GM21367 (cell line): ENCODE measurements at regions not wholly inside any gene's neighbourhood (a gene's known extent, or its start where the extent isn't known, plus 50 kb on each side); places are given as distances from the start of the nearest gene placed in this dataset.

Source experiments
- ATAC-seq: cut with Tn5 transposase; IDR thresholded peaks from one replicate; pipeline ENCODE4 v1.9.1; 2021; ENCODE audit not compliant: unreplicated experiment

- ATAC-seq: no peak
Measured at GRCh38 chr1:55578646-55579045, 363.5 kb upstream of the USP24 start.

DNA sequence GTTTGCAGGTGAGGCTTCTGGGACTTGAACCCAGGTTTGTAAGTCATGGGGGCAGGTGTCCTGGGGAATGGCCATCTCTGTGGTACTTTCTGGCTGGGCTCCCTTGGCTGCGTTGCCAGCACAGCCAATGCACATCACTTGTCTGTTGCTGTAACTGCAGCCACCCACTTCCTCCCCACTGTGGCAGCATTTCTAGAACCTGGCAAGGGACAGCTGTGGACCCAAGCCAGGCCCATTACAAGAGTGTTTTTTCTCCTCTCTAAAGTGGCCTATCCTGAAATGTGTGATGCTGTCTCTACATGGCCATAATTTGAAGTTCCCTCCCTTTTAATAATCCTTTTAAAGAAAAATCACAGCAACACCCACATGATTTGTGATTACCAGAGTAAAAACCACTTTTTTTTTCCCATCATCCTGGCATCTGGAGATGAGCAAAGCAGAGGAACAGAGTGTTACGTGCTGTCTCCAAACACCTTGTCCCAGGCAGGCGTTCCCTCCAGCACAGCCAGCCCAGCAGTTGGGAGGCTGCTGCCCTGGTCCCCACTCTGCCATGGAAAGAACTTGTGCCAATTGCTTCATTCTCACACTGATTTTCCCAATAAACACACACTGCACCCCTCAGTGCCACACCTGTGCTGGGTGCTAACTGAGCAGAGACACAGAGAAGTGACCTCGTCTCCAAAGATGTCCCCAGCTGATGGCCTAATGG, 360.6 kb upstream of the USP24 start:
- ATAC-seq: no peak

DNA sequence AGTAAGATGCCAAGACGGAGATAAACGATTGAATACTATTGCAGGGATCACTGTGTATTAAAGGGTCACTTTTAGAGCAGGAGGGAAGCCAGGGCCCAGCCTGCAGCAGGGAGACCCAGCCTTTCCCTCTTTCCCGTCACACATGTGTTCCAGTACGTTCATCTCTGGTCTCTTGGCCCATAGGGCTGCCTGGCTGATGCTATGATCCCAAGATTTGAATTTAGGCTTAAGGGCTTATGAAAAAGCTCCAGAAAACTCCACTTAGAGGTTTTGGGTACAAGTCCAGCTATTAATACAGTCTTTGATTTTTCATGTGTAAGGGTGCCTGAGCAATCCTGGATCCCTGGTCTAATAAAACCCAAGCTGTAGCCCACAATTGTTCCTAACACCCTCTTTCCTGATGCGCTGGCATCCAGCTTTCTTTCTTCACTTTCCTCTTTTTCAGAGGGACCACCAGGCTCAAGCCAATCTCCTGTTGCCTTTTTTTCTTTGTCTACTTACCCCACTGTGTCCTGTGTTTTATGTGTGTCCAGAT, 359.6 kb upstream of the USP24 start:
- ATAC-seq: no peak

DNA sequence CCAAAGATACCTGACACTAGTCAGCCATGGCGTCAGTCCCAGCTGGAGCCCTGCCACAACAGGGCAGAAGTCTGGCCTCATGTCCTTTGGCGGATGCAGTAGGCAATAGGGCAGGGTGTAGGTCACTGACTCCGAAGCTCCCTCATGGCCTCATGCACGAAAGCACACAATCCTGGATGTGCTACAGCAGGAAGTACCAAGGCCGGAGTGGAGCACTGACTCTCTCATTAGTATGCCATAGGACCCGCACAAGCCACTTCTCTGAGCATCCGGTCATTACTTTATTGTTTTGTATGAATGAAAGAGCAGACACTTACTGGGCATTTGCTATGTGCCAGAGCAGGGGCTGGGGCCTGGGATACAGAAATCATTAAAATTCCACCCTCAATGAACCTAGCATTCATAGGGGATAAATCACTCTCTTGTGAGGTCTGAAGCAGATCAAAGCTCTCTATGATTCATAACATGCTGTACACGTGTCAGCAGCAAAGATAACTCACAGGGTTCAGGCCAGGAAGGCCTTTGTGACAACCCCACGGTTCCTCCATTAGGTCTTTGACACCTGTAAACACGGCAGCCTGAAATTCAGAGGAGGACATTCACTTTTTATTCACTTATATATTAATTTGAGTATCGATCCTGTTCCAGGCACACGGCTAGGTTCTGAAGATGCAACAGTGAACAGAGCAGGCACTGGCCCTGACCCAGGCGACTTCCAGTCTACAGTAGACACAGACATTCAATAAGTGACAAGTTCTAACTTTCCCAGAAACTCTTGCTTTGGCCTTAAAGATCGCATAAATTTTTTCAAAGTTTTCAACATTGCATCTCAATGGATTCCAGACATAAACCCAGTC, 357.9 kb upstream of the USP24 start:
- ATAC-seq: no peak

DNA sequence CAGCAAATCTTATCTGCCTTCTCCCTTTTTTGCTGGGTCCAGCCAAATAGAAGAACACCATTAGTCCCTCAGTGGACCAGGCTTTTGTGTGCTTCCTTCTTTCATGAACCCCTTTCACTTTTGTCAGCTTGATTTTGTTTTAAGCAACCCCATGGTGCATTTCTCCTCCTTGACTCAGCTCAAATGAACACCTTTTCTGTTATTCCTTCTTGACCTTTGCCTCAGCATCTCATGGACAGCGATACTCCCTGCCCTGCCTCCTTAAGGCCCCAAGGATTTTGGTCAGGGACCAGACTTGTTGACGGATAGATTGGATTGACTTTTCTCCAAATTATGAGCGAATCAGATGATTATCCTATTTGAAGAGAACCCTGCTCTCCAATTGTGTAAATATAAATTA, 356.6 kb upstream of the USP24 start:
- no peak for ATAC-seq

DNA sequence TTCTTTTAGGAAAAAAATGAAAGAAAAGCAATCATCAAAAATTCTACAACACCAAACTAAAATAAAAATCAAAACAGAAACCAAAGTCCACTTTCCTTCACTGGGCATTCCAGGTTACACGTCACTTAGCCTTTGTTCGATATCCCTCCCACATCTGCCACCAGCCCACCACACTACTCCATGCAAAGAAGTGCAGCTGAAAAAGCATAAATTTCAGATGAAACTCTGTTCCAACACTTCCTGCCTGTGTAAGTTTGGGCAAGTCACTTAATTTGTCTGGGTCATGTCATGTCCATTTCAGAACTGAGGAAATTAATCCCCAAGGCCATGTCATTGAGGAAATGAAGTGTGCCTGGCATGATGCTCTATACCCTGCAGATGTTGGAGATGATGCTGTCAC, 354.3 kb upstream of the USP24 start:
- ATAC-seq: no peak

DNA sequence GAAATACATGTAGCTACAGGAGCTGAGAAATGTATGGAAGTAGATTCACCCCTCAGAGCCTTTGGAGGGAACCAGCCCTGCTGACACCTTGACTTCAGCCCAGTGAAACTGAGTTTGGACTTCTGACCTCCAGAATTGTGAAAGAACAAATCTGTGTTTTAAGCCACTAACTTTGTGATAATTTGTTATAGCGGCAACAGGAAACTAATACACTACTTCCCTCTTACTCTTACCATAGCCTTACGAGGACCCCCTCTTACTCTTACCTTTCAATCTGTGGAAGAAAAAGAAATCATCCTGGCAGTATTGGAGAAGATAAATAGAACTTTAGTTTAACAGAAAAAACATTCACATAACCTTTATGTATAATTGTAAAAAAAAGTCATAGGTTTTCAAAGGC, 353.6 kb upstream of the USP24 start:
- ATAC-seq: no peak

DNA sequence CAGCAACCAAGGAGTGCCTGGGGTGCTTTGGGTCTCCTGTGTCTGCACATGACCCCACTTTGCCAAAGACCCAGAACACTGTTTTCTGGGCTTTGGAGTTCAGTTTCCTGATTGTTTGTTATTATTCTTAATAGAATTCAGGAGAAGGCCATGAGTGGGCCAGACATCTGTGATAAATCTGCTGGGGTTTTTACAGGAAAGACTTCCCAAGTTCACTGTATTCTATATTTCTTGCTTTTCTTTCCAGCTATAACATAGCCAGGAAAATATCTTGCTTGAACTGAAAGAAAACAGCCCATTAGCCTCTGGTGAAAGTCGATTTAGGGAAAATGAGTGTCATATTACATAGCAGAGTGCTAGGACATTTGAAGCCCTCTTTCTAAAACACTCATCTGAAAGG, 345.1 kb upstream of the USP24 start:
- no peak for ATAC-seq

- ATAC-seq: no peak
Measured at GRCh38 chr1:55559842-55560241, 344.7 kb upstream of the USP24 start.

GRCh38 chr1:55559161-55559611, 344.0 kb upstream of the USP24 start:
- ATAC-seq: no peak

DNA sequence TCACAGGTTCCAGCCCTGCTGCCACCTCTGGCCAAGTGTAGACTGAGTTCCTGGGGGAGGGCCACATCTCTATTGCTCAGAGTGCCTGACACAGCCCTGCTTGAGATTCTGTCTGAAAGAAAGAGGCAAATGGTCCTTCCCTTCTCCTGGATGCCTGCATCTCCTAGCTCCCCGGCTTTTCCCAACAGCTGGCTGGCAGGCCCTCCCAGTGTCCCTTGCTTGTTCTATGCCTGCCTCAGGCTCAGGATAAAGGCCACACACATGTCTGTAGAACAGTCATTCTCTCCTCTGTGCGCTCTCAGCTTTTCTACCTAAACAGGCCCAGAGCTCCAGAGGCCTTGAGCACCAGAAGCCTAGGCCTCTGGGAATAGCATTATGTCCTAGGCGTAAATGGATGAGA, 343.4 kb upstream of the USP24 start:
- ATAC-seq: no peak

DNA sequence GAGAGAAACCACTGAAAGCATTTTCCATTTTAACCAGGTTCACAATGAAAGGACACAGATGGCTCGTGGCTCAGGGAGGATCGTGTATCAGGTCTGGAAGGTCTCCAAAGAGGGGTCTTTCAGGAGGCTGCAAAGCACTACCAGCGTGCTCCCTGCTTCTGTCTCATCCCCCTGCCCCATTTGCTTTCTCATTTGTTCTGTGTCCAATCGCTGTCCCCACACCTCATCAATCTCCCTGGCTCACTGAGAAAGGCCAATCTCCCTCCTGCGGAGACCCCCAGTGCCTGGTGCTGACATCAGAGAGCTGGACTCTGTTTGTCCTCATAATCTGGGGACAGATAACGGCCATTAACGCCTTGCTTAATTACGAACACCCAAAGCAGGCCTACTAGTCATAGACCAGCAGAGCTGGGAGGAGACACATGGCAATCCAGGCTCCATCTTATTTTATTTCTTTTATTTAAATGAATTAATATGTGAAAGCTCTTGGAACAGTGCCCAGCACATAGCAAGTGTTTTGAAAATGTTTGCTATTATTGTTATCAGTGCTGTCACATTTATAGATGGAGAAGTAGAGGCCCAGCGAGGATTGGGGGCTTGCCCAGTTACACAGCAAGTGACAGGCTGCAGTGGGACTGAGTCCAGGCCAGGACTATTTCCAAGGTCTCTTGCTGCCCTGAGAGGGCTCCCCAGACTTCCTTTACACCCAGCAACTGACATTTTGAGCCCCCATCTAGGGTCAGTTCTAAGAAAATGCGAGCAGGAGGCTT, 341.0 kb upstream of the USP24 start:
- ATAC-seq: no peak

DNA sequence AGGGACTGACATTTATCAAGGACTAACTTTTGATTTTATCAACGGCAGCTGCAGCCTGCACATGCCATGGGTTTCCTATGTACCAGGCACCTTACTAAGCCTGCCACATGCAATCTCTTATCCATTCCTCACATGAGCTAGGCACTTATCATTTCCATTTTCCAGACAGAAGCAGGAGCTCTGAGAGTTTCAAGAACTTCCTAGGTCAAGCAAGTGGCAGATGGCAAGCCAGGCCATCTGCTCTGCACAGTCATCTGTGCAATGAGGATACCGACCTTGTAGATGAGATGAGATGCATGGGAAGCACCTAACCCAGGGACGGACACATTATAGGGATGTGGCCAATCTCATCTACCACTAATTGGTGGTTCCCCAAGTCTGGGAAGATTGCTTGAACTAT, 339.4 kb upstream of the USP24 start:
- no peak for ATAC-seq

DNA sequence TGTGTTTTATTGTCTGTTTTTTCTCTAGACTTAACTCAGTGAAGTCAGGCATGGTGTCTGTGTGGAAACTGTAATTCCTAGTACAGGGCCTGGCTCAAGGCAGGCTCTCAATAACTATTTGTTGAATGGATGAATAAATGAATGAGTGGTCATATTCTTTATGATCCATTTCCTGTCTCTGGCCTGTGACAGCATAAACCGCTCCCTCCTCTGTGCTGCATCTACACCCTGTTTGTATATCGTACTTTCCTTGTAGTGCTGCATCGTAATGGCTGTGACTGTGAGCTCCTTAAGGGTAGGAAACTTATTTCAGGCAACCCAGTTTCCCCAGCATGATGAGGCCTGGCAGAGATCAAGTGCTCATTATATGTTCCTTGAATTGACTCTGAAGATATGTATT, 337.5 kb upstream of the USP24 start:
- ATAC-seq: no peak

DNA sequence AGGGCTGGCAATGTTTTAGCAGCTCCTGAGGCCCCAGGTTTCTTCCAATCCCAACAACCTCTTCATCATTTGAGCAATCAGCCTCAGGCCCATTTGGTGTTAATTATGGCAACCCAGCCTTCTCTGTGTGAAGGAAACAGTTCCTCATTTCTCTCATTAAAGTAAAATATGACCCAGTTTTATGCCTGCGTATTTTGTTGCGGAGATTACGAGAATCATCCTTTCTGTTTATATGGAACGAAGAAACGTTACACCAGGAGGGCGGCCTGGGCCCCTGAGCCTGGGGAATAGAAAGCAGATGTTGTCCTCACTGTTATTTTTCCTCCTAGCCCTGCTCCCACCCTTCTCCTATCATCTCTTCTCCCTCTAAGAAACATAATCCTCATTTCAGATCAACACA, 332.2 kb upstream of the USP24 start:
- no peak for ATAC-seq

- no peak for ATAC-seq
Measured at GRCh38 chr1:55546553-55546952, 331.4 kb upstream of the USP24 start.

- ATAC-seq: no peak
Measured at GRCh38 chr1:55544826-55545225, 329.7 kb upstream of the USP24 start.

DNA sequence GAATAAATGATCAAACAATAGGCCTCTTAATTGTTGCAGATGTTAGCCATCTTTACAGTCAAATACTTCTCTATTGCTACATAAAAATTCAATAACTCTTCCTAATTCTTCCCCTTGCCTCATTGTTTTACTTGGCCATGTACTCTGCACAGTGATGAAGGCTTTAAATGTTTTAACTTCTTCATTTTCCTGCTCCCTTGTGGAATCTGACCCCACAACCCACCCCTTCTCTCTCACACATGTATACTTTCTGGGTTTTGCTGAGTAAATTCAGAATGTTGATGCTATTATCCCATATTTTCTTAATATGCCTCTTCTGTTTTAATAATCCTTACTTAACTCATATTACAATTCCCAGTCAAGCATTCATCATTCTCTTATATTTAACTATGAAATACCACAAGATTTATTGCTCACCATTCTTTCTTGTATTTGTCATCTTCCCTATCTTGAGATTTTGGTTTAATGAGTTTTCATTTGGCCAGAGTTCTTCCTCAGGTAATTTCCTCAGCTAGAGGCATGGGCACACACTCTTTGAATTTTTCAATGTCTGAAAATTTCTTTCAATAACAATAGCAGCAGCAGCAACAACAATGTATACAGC, 327.8 kb upstream of the USP24 start:
- no peak for ATAC-seq

DNA sequence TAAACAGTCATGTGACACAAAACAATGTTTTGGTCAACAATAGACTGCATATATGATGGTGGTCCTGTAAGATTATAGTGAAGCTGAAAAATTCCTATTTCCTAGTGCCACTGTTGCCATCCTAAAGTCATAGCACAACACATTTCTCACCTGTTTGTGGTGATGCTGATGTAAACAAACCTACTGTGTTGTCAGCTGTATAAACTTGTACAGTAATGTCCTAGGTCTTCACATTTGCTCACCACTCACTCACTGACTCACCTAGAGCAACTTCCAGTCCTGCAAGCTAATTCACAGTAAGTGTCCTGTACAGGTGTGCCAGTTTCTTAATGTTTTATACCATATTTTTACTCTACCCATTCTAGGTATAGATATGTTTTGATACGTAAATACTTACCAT, 326.1 kb upstream of the USP24 start:
- no peak for ATAC-seq

DNA sequence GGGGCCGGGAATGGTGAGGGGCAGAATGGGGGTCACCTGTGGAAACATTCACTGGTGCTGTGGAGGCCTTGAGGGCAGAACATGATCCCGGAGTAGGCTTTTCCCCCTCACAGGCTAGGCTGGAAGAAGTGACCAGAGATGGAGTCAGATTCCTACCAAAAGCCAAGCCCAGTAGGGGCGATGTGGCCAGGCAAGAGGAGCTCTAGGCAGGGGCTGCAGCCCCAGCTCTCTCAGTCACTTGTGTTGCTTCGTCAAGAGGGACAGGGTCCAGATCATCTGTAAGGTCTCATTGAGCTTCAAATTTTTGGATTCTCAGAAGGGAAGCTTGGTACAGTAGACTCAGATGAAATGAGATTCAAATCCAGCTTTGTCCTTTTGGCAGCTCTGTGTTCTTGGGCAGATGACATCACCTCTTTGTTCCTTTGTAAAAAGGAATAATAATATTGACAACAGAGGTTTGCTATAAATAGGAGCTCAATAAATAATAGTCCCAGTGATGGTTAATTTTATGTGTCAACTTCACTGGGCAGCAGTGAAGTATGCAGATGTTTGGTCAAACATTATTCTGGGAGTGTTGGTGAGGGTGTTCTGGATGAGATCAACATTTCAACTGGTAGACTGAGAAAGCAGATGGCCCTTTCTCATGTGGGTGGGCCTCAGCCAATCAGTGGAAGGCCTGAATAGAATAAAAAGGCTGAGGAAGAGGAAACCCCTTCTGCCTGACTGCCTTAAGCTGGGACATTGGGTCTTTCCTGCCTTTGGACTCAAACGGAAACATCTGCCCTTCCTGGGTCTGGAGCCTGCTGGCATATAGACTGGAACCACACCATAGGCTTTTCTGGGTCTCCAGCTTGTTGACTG, 324.7 kb upstream of the USP24 start:
- no peak for ATAC-seq
